Kasumi-1 (cell line): ENCODE measurements at regions not wholly inside any gene's neighbourhood (a gene's known extent, or its start where the extent isn't known, plus 50 kb on each side); places are given as distances from the start of the nearest gene placed in this dataset.
A peak's percentile ranks its signal among the peaks of the same experiment; 100 is the strongest.
"Not testable (repeated sequence)": the region's sequence is repeated elsewhere in the genome, so short reads cannot be mapped to it uniquely, and the experiment has no call there.

Source experiments
- DNase-seq, 2 experiments: peaks; one replicate each; lab custom pipeline; 2025; lab: John Stamatoyannopoulos, UW

- DNase-seq, result no peak
These were observed 722.6 kb downstream of the LRRIQ3 start for GRCh38 chr1:73475316-73475870.

- no peak for DNase-seq
These were observed 725.2 kb downstream of the LRRIQ3 start for GRCh38 chr1:73472810-73473209.

- no peak for DNase-seq
These were observed 730.2 kb downstream of the LRRIQ3 start for GRCh38 chr1:73467731-73468130.

GRCh38 chr1:73463873-73464272 is 734.1 kb downstream of the LRRIQ3 start:
- DNase-seq, result no peak

GRCh38 chr1:73452522-73452921 is 745.5 kb downstream of the LRRIQ3 start:
- DNase-seq, result peak; percentile 5 to 21

GRCh38 chr1:73450668-73451067 is 747.3 kb downstream of the LRRIQ3 start:
- not testable (repeated sequence) for DNase-seq

GRCh38 chr1:73411479-73411878 is 786.5 kb downstream of the LRRIQ3 start:
- DNase-seq, result no peak

GRCh38 chr1:73401666-73402065 is 796.3 kb downstream of the LRRIQ3 start:
- no peak for DNase-seq

- DNase-seq, result no peak
These were observed 815.0 kb downstream of the LRRIQ3 start for GRCh38 chr1:73382966-73383365.

- no peak for DNase-seq
These were observed 831.1 kb downstream of the LRRIQ3 start for GRCh38 chr1:73366734-73367413.

- no peak for DNase-seq
These were observed 839.0 kb downstream of the LRRIQ3 start for GRCh38 chr1:73359001-73359400.

- DNase-seq, result no peak
These were observed 841.5 kb downstream of the LRRIQ3 start for GRCh38 chr1:73356485-73356884.

- no peak for DNase-seq
These were observed 854.0 kb downstream of the LRRIQ3 start for GRCh38 chr1:73343947-73344346.

GRCh38 chr1:73333847-73334503 is 864.0 kb downstream of the LRRIQ3 start:
- no peak for DNase-seq

- DNase-seq, result peak in 1 of 2 experiments; percentile 7
These were observed 866.2 kb downstream of the LRRIQ3 start for GRCh38 chr1:73331726-73332125.

- DNase-seq, result no peak
These were observed 870.0 kb downstream of the LRRIQ3 start for GRCh38 chr1:73327998-73328397.

GRCh38 chr1:73327180-73327793 is 870.7 kb downstream of the LRRIQ3 start:
- no peak for DNase-seq

GRCh38 chr1:73326663-73327062 is 871.3 kb downstream of the LRRIQ3 start:
- DNase-seq, result no peak

- no peak for DNase-seq
These were observed 887.1 kb downstream of the LRRIQ3 start for GRCh38 chr1:73310797-73311381.

GRCh38 chr1:73306899-73307555 is 890.9 kb downstream of the LRRIQ3 start:
- no peak for DNase-seq

GRCh38 chr1:73273886-73274285 is 924.1 kb downstream of the LRRIQ3 start:
- DNase-seq, result no peak

GRCh38 chr1:73245196-73245595 is 952.8 kb downstream of the LRRIQ3 start:
- DNase-seq, result not testable (repeated sequence)
